ENCODE measurements at regions not wholly inside any gene's neighbourhood (a gene's known extent, or its start where the extent isn't known, plus 50 kb on each side); places are given as distances from the start of the nearest gene placed in this dataset.

- DNase-seq (peak in 2 of 14 experiments; percentile 21), ATAC-seq (ENCODE audit: poor library complexity) (no peak)
Measured at GRCh38 chr4:105058177-105058812, 88.4 kb upstream of the TET2 start.

GRCh38 chr4:105059337-105059736, 87.3 kb upstream of the TET2 start:
- Histone ChIP-seq H3K27ac (ENCODE audit: low read depth in 1 of 2, low read length in 2 of 2) (no peak overlapping the region), H3K4me3 (ENCODE audit: low read length) (no peak overlapping the region), H3K36me3 (ENCODE audit: insufficient read depth, low read length) (no peaks in the 10 kb centered on the region), H3K27me3 (ENCODE audit: control insufficient read depth in 1 of 2, insufficient read depth in 2 of 2, low read length in 2 of 2) (no peaks in the 10 kb centered on the region), H3K9me3 (ENCODE audit: control insufficient read depth in 1 of 2, insufficient read depth in 1 of 2, low read length in 2 of 2) (no peaks in the 10 kb centered on the region), H3K4me1 (ENCODE audit: insufficient read depth, low read length) (no peaks in the 10 kb centered on the region)
- H3K27me3 Mint-ChIP-seq = no peaks in the 10 kb centered on the region
- no peaks in the 10 kb centered on the region for H3K36me3 Mint-ChIP-seq (ENCODE audit: low read depth)
- peaks cover 15% of the 10 kb centered on the region for H3K4me1 Mint-ChIP-seq (ENCODE audit: low read depth)
- intact Hi-C loops (cut with DNase I, micrococcal nuclease) = no loop called here
- ATAC-seq (ENCODE audit: poor library complexity) (no peak), DNase-seq (peak in 3 of 14 experiments; percentile 8 to 63 (median 41))
- H3K9me3 Mint-ChIP-seq = no peaks in the 10 kb centered on the region
- no peak overlapping the region for H3K4me3 Mint-ChIP-seq
- no peak for TF ChIP-seq CTCF (IDR thresholded peaks at IDR 0.05)
- POLR2A ChIA-PET = no interaction called here
- CTCF ChIA-PET = no interaction called here
- no peak overlapping the region for H3K27ac Mint-ChIP-seq

More at GRCh38 chr4:105058177-105058812, 88.4 kb upstream of the TET2 start:
- no peaks in the 10 kb centered on the region for H3K36me3 Mint-ChIP-seq (ENCODE audit: low read depth)
- H3K27me3 ChIP-seq (ENCODE audit: control insufficient read depth in 1 of 2, insufficient read depth in 2 of 2, low read length in 2 of 2) = no peaks in the 10 kb centered on the region
- H3K4me1 ChIP-seq (ENCODE audit: insufficient read depth, low read length) = no peaks in the 10 kb centered on the region
- H3K27ac Mint-ChIP-seq = no peak overlapping the region
- H3K4me1 Mint-ChIP-seq (ENCODE audit: low read depth) = peaks cover 15% of the 10 kb centered on the region
- POLR2A ChIA-PET = no interaction called here
- no peak overlapping the region for H3K4me3 ChIP-seq (ENCODE audit: low read length)
- no peaks in the 10 kb centered on the region for H3K9me3 ChIP-seq (ENCODE audit: control insufficient read depth in 1 of 2, insufficient read depth in 1 of 2, low read length in 2 of 2)
- H3K27ac ChIP-seq (ENCODE audit: low read depth in 1 of 2, low read length in 2 of 2) = no peak overlapping the region
- H3K9me3 Mint-ChIP-seq = no peaks in the 10 kb centered on the region
- no peaks in the 10 kb centered on the region for H3K36me3 ChIP-seq (ENCODE audit: insufficient read depth, low read length)
- intact Hi-C loops (cut with DNase I, micrococcal nuclease) = no loop called here
- no peak overlapping the region for H3K4me3 Mint-ChIP-seq
- CTCF ChIA-PET = no interaction called here
- TF ChIP-seq CTCF (IDR thresholded peaks at IDR 0.05) = no peak
- H3K27me3 Mint-ChIP-seq = no peaks in the 10 kb centered on the region

GRCh38 chr4:105060628-105061027, 86.0 kb upstream of the TET2 start:
- H3K27me3 ChIP-seq (ENCODE audit: control insufficient read depth in 1 of 2, insufficient read depth in 2 of 2, low read length in 2 of 2) = no peaks in the 10 kb centered on the region
- ATAC-seq (ENCODE audit: poor library complexity) = peak; percentile 32
- Mint-ChIP-seq H3K27me3 (no peaks in the 10 kb centered on the region), H3K4me3 (no peak overlapping the region), H3K9me3 (no peaks in the 10 kb centered on the region), H3K27ac (no peak overlapping the region), H3K4me1 (ENCODE audit: low read depth) (peaks cover 15% of the 10 kb centered on the region), H3K36me3 (ENCODE audit: low read depth) (no peaks in the 10 kb centered on the region)
- H3K4me1 ChIP-seq (ENCODE audit: insufficient read depth, low read length) = no peaks in the 10 kb centered on the region
- POLR2A ChIA-PET = no interaction called here
- H3K36me3 ChIP-seq (ENCODE audit: insufficient read depth, low read length) = no peaks in the 10 kb centered on the region
- CTCF ChIA-PET = no interaction called here
- intact Hi-C loops (cut with DNase I, micrococcal nuclease) = no loop called here
- H3K27ac ChIP-seq (ENCODE audit: low read depth in 1 of 2, low read length in 2 of 2) = no peak overlapping the region
- no peak overlapping the region for H3K4me3 ChIP-seq (ENCODE audit: low read length)
- H3K9me3 ChIP-seq (ENCODE audit: control insufficient read depth in 1 of 2, insufficient read depth in 1 of 2, low read length in 2 of 2) = no peaks in the 10 kb centered on the region
- TF ChIP-seq CTCF (IDR thresholded peaks at IDR 0.05) = no peak
- peak in 3 of 14 experiments; percentile 32 to 53 (median 42) for DNase-seq

All from CD4-positive, alpha-beta T cell (primary cell).